AG09309 (cell line): ENCODE measurements at regions not wholly inside any gene's neighbourhood (a gene's known extent, or its start where the extent isn't known, plus 50 kb on each side); places are given as distances from the start of the nearest gene placed in this dataset.

ENCODE experiments used
- DNase-seq: peaks from one replicate; pipeline ENCODE4 v3.0.0-alpha.2; 2010; ENCODE audit warnings: low read depth
- H3K4me3 ChIP-seq: 2 replicates; pipeline ENCODE4 v1.5.1; 2011; ENCODE audit warnings: mild to moderate bottlenecking, low read depth, low read length, moderate library complexity; ENCODE audit not compliant: control insufficient read depth
- CTCF ChIP-seq: IDR thresholded peaks from 2 replicates; pipeline ENCODE4 v1.5.1; 2011; ENCODE audit warnings: mild to moderate bottlenecking, low read depth, low read length, inconsistent platforms; ENCODE audit not compliant: insufficient read depth, control insufficient read depth; ENCODE audit errors: missing control alignments

- no peak overlapping the region for H3K4me3 ChIP-seq
- no peak for TF ChIP-seq CTCF
These were observed 1685.3 kb downstream of the STIM2 start for GRCh38 chr4:28545986-28546385.

GRCh38 chr4:28548136-28548535 is 1687.5 kb downstream of the STIM2 start:
- no peak overlapping the region for H3K4me3 ChIP-seq

More at GRCh38 chr4:28545986-28546385, 1685.3 kb downstream of the STIM2 start:
- DNase-seq, result no peak

GRCh38 chr4:28548594-28548993 is 1688.0 kb downstream of the STIM2 start:
- no peak for DNase-seq
- H3K4me3 ChIP-seq, result no peak overlapping the region
- TF ChIP-seq CTCF, result no peak

More at GRCh38 chr4:28548136-28548535, 1687.5 kb downstream of the STIM2 start:
- TF ChIP-seq CTCF, result no peak
- no peak for DNase-seq

GRCh38 chr4:28555866-28556265 is 1695.2 kb downstream of the STIM2 start:
- DNase-seq, result no peak
- H3K4me3 ChIP-seq, result no peak overlapping the region
- TF ChIP-seq CTCF, result no peak

- peak; percentile 5 for DNase-seq
- H3K4me3 ChIP-seq, result no peak overlapping the region
- no peak for TF ChIP-seq CTCF
These were observed 1697.1 kb downstream of the STIM2 start for GRCh38 chr4:28557755-28558154.

- DNase-seq, result no peak
- no peak for TF ChIP-seq CTCF
These were observed 1698.3 kb downstream of the STIM2 start for GRCh38 chr4:28558895-28559294.

GRCh38 chr4:28562913-28563312 is 1702.3 kb downstream of the STIM2 start:
- no peak for TF ChIP-seq CTCF
- DNase-seq, result no peak
- no peak overlapping the region for H3K4me3 ChIP-seq

More at GRCh38 chr4:28558895-28559294, 1698.3 kb downstream of the STIM2 start:
- H3K4me3 ChIP-seq, result no peak overlapping the region
